GM12878 (cell line): ENCODE measurements at regions not wholly inside any gene's neighbourhood (a gene's known extent, or its start where the extent isn't known, plus 50 kb on each side); places are given as distances from the start of the nearest gene placed in this dataset.

Experiments used
- CHD1 ChIP-seq: IDR thresholded peaks from 2 replicates; pipeline ENCODE4 v1.6.1; 2012; ENCODE audit warnings: low read depth, low read length, improper control_type of control experiment
- CHD4 ChIP-seq: fragments of 200-600 bp; sonication (generic); IDR thresholded peaks from 2 replicates; pipeline ENCODE4 v1.6.1; 2016; ENCODE audit warnings: mild to moderate bottlenecking
- FOS ChIP-seq: IDR thresholded peaks from 3 replicates; pipeline ENCODE4 v1.6.1; 2011; ENCODE audit warnings: borderline replicate concordance; ENCODE audit not compliant: insufficient read length; ENCODE audit errors: extremely low read depth
- HCFC1 ChIP-seq: fragments of 150-350 bp; IDR thresholded peaks from 2 replicates; pipeline ENCODE4 v1.6.1; 2014; ENCODE audit warnings: low read length
- NRF1 ChIP-seq: conservative IDR thresholded peaks from 2 replicates; pipeline ENCODE4 v1.6.1; 2011; ENCODE audit warnings: mild to moderate bottlenecking, low read depth, low read length, improper control_type of control experiment
- RAD21 ChIP-seq: IDR thresholded peaks from 2 replicates; pipeline ENCODE4 v1.6.1; 2011; ENCODE audit warnings: mild to moderate bottlenecking, low read depth, low read length, moderate library complexity; ENCODE audit not compliant: insufficient read depth
- SP1 ChIP-seq: IDR thresholded peaks from one replicate; pipeline ENCODE4 v1.6.1; 2011; ENCODE audit warnings: low read depth, low read length
- ZNF274 ChIP-seq: IDR thresholded peaks from one replicate; pipeline ENCODE4 v1.8.0; 2011; ENCODE audit not compliant: insufficient read length, insufficient read depth
- TF ChIP-seq, protein P1 (sequence below), 3 experiments: IDR thresholded peaks in 2 of 3; conservative IDR thresholded peaks in 1 of 3; 2 replicates each; pipeline ENCODE4 v1.5.1; 2011; ENCODE audit warnings: low read depth in 3 of 3, low read length in 3 of 3, mild to moderate bottlenecking in 3 of 3, control low read depth in 2 of 3, moderate library complexity in 2 of 3, inconsistent platforms in 1 of 3, mixed read lengths in 1 of 3; ENCODE audit not compliant: control insufficient read depth in 2 of 3, insufficient read depth in 1 of 3; ENCODE audit errors: extremely low read depth in 1 of 3
- TF ChIP-seq, protein P2 (sequence below): fragments of 450-650 bp; IDR thresholded peaks from 2 replicates; pipeline ENCODE4 v1.6.1; 2018; ENCODE audit warnings: borderline replicate concordance, mild to moderate bottlenecking; ENCODE audit not compliant: partially characterized antibody
- TF ChIP-seq, protein P3 (sequence below): fragments of 450-650 bp; conservative IDR thresholded peaks from 2 replicates; pipeline ENCODE4 v1.6.1; 2017; ENCODE audit warnings: mild to moderate bottlenecking, moderate library complexity

DNA sequence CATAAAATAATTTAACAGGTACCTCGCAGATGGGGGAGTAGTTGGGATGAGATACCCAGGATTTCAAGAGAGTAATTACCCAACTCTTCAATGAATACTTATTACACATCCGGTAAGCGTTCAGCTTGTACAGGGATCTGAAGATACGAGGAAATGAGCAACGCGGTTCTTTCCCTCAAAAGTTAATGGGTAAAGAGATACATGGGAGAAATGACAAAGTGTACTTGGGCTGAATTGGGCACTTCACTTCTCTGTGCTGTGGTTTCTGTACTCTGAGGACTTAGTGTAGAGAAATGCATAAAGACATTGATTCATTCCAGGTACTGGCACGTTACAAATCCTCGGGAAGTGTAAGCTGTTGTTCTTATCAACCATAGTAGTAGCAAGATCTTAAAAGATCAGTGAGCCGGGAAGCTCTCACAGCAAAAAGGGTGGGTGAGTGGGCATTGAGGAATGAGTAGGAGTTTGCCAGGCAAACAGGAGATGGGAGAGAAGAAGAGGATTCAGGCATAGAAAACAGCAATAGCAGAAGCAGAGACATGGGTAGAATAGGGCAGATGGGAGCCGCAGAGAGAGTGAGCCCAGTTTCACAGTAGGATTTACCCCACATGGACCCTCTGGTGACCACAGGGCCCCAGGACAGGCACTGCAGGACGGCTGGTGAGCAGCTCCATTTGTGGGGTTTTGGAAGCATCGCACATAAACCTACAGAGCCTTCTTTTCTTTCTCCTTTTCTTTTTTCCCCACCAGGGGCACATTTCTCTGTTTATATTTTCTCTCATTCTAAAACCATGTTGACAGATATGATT lies 304.3 kb upstream of the PITRM1 start:
- TF ChIP-seq, protein P1, sequence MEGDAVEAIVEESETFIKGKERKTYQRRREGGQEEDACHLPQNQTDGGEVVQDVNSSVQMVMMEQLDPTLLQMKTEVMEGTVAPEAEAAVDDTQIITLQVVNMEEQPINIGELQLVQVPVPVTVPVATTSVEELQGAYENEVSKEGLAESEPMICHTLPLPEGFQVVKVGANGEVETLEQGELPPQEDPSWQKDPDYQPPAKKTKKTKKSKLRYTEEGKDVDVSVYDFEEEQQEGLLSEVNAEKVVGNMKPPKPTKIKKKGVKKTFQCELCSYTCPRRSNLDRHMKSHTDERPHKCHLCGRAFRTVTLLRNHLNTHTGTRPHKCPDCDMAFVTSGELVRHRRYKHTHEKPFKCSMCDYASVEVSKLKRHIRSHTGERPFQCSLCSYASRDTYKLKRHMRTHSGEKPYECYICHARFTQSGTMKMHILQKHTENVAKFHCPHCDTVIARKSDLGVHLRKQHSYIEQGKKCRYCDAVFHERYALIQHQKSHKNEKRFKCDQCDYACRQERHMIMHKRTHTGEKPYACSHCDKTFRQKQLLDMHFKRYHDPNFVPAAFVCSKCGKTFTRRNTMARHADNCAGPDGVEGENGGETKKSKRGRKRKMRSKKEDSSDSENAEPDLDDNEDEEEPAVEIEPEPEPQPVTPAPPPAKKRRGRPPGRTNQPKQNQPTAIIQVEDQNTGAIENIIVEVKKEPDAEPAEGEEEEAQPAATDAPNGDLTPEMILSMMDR (IDR thresholded peaks at IDR 0.05 in 2 of 3, conservative IDR thresholded peaks at IDR 0.05 in 1 of 3; ENCODE audit: control insufficient read depth in 2 of 3, extremely low read depth in 1 of 3, insufficient read depth in 1 of 3, low read depth in 3 of 3, low read length in 3 of 3): no peak
- no peak for TF ChIP-seq HCFC1
- TF ChIP-seq ZNF274: no peak
- TF ChIP-seq RAD21: no peak
- TF ChIP-seq NRF1: no peak
- no peak for TF ChIP-seq SP1
- TF ChIP-seq, protein P2, sequence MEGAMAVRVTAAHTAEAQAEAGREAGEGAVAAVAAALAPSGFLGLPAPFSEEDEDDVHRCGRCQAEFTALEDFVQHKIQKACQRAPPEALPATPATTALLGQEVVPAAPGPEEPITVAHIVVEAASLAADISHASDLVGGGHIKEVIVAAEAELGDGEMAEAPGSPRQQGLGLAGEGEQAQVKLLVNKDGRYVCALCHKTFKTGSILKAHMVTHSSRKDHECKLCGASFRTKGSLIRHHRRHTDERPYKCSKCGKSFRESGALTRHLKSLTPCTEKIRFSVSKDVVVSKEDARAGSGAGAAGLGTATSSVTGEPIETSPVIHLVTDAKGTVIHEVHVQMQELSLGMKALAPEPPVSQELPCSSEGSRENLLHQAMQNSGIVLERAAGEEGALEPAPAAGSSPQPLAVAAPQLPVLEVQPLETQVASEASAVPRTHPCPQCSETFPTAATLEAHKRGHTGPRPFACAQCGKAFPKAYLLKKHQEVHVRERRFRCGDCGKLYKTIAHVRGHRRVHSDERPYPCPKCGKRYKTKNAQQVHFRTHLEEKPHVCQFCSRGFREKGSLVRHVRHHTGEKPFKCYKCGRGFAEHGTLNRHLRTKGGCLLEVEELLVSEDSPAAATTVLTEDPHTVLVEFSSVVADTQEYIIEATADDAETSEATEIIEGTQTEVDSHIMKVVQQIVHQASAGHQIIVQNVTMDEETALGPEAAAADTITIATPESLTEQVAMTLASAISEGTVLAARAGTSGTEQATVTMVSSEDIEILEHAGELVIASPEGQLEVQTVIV: no peak
- no peak for TF ChIP-seq CHD1
- no peak for TF ChIP-seq CHD4
- TF ChIP-seq FOS: no peak
- TF ChIP-seq, protein P3, sequence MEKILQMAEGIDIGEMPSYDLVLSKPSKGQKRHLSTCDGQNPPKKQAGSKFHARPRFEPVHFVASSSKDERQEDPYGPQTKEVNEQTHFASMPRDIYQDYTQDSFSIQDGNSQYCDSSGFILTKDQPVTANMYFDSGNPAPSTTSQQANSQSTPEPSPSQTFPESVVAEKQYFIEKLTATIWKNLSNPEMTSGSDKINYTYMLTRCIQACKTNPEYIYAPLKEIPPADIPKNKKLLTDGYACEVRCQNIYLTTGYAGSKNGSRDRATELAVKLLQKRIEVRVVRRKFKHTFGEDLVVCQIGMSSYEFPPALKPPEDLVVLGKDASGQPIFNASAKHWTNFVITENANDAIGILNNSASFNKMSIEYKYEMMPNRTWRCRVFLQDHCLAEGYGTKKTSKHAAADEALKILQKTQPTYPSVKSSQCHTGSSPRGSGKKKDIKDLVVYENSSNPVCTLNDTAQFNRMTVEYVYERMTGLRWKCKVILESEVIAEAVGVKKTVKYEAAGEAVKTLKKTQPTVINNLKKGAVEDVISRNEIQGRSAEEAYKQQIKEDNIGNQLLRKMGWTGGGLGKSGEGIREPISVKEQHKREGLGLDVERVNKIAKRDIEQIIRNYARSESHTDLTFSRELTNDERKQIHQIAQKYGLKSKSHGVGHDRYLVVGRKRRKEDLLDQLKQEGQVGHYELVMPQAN: no peak
